ENCODE measurements at regions not wholly inside any gene's neighbourhood (a gene's known extent, or its start where the extent isn't known, plus 50 kb on each side); places are given as distances from the start of the nearest gene placed in this dataset.

- DNase-seq (ENCODE audit: low read depth) = peak; percentile 55
Observed at GRCh38 chr21:32134441-32135130, 144.3 kb downstream of the MIS18A start.

DNA sequence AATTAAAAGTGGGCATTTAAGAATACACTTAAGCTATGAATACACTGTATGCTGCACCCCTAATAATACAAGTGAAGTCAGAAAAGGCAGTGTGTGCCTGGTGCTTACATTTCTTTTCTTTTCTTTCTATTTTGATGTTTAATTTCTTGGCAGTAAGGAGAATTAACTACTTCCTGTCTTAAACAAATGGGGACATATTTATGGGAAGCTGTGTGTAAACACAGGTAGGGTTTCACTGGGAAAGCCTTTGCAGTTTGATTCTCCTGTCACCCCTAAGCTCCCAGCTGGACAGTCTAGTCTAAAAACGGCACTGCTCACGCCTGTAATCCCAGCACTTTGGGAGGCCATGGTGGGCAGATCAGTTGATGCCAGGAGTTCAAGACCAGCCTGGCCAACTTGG, 146.0 kb downstream of the MIS18A start:
- DNase-seq (ENCODE audit: low read depth) = no peak

GRCh38 chr21:32132409-32132808, 146.4 kb downstream of the MIS18A start:
- DNase-seq (ENCODE audit: low read depth) = no peak

- DNase-seq (ENCODE audit: low read depth) = peak; percentile 72
Observed at GRCh38 chr21:32131960-32132359, 146.9 kb downstream of the MIS18A start.

DNA sequence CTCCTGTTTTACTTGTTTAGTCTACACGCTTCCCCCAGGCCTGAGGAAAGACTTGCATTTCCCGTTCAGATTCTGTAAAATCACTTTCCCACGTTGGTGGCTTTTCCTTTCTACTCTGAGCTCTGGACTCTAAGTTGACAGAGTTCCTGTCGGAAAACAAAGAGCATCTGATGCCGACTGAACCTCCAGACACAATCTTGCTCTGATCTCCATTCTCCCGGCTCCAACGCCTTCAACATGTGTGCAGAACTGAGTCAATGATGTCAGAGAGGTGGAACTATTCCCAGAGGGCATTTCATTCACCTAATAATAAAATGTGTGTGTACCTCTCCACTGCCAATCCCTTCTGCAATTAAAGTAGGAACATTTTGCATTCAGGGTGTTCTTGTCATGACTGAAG, 147.7 kb downstream of the MIS18A start:
- DNase-seq (ENCODE audit: low read depth) = no peak

DNA sequence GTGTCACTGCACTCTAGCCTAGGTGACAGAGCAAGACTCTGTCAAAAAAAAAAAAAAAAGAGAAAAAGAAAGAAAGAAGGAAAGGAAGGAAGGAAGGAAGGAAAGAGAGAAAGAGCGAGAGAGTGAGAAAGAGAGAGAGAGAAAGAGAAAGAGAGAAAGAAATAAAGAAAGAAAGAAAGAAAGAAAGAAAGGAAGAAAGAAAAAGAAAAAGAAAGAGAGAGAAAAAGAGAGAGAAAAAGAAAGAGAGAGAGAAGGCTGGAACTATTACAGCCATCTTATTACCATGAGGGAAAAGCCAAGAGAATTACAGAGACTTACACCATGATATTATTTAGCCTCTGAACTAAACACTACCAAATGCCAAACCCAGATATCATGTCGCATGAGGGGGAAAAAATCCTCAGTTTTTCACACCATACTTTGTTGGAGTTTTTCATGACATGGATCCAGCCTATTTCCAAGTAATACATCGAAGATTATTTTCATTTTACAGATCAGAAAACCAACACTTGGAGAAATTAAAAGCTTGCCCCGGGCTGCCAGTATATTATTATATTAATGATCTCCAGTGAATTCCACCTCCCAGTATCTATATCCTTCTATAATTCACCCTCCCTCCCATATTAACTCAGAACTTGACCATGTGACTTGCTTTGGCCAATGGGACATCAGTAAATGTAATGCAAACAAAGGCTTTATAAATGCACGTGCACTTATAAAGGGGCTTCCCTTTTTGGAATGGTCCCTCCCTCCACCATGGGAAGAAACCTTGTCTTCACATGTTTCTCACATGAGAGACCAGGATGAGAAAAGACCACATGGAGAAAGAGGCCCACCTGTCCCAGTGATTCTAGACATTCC, 148.6 kb downstream of the MIS18A start:
- no peak for DNase-seq (ENCODE audit: low read depth)

DNA sequence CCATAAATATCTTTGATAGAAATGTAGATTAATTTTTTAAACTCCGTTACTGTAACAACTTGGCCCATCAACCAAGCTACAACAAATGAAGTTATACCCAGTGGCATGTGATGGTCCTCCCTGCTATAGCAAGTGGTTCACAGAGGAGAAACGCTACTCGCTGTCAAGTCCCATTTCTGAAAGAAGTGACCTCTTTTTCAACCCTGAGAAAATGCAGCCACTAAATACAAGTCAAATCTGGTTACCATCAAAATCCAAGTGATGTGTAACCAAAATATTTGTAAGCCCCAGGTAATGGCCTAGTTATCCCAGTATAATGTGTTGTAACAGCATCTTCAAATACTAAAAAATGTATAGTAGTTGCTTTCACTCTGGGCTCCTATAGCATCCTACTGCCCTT, 151.8 kb downstream of the MIS18A start:
- DNase-seq (ENCODE audit: low read depth) = no peak

DNA sequence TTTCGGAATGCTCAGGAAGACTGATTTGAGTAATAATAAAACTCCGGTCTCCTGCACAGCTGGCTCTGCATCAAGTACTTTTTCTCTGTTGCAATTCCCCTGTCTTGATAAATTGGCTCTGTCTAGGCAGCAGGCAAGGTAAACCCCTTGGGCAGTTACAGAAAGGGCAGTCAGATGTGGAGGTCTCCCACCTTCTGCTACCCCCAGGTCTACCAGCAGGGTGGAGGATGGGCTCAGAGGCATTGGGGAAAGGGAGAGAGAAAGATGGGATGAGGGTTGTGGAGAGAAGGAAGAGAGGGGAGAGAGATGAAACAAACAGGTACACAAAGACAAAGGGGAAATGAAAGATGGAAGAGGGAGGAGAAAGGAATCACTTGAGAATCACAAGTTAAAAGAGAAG, 156.8 kb downstream of the MIS18A start:
- no peak for DNase-seq (ENCODE audit: low read depth)

DNA sequence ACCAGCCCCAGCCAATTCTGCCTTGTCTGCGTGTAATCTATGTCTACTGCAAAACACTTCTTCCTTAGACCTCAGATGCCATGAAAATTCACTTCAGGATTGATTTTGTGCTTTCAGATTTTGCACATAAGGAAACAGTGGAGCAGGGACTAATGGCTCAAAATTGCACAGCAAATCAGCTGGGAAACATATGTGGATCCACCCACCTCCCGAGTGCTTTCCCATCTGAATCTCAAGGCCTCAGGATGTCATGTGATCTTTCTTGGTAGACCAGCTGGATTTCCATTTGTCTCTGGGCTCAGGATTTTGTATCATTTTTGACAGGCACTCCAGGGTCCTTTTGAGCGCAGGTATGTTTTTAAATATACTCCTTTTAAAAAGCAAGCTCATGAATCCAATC, 158.6 kb downstream of the MIS18A start:
- DNase-seq (ENCODE audit: low read depth) = peak; percentile 40

- no peak for DNase-seq (ENCODE audit: low read depth)
Observed at GRCh38 chr21:32119811-32120210, 159.0 kb downstream of the MIS18A start.

DNA sequence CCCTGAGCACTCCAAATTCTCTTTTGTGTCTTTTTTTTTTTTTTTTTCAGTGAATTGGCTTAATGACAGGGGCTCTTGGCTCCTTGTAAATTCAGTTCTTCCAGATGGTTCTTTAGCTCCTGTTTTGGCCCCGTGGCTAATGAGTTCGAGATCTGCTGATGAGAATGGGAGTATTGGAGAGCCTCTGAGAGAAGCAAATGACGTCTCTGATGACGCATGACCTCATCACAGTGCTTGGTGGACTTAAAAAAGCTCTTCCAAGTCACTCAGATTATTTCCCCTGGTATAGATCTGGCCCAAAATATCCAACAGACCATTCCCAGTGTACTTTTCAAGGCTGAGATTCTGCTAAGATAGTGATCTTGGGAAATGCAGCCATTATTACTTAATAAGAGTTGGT, 159.5 kb downstream of the MIS18A start:
- no peak for DNase-seq (ENCODE audit: low read depth)

DNA sequence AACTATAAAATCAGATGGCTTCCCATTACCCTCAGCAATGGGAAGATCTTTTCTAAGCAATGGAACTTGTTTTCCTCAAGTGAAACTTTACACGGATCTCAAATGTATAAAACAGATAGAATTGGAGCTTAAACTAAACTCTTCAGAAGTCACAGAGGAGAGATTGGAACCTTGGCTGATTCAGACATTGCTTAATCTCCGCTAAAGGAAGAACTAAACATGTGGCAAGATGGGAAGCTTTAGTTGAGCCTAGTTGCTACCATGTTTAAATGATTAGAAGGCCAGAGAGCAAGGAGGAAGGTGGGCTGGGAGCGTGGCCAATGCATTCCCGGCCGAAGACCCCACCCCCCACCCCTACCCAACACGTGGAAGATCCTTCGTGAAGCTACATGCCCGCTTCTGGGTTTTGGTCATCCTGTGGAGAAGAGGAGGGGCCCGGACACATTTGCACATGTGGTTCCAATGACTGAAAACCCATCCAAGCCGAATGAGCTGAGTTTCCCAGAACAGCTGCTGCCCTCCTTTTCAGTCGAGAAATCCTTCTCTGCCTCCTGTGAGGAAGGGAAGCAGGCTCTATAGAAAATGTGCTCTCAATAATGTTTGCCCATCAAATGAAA, 164.3 kb downstream of the MIS18A start:
- peak; percentile 45 for DNase-seq (ENCODE audit: low read depth)

- DNase-seq (ENCODE audit: low read depth) = no peak
Observed at GRCh38 chr21:32113486-32113885, 165.4 kb downstream of the MIS18A start.

DNA sequence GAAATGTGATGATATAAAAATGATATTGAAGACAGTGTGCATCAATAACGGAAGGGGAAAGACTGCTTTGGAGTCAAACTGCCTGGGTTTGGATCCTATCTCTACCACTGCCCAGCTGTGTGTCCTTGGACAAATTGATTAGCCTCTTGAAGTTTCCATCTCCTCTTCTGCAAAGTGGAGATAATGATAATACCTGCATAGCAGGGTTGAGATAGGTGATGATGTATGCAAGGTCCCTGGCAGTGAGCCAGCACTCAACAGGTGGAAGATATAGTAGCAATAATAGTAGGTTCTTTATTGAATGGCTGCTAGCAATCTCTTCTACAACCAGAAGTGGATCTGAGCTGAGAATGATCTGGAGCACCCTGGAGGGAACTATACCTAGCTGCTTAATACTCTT, 166.7 kb downstream of the MIS18A start:
- DNase-seq (ENCODE audit: low read depth) = no peak

- DNase-seq (ENCODE audit: low read depth) = no peak
Observed at GRCh38 chr21:32108566-32108965, 170.3 kb downstream of the MIS18A start.

- DNase-seq (ENCODE audit: low read depth) = no peak
Observed at GRCh38 chr21:32103361-32103760, 175.5 kb downstream of the MIS18A start.

GRCh38 chr21:32102426-32102825, 176.4 kb downstream of the MIS18A start:
- DNase-seq (ENCODE audit: low read depth) = peak; percentile 53

DNA sequence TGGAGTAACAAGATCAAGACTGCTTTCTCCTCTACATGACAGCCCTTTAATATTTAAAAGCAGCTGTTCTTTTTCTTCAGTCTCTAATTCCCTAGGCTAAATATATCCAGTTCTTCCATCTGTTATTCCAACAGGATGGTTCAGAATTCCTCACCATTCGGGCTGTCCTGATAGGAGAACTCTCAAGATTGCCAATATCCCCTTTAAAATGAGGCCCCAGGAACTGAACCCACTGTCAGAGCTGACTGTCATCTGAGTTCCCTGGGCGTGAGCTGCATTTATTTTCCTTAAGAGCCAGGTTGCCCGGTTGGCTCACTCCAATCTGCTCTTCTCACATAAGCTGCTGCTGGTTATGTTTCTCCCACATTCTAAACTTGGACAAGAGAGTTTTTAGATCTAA, 177.6 kb downstream of the MIS18A start:
- DNase-seq (ENCODE audit: low read depth) = no peak

GRCh38 chr21:32100423-32100822, 178.4 kb downstream of the MIS18A start:
- no peak for DNase-seq (ENCODE audit: low read depth)

- DNase-seq (ENCODE audit: low read depth) = no peak
Observed at GRCh38 chr21:32099812-32100416, 178.9 kb downstream of the MIS18A start.

DNA sequence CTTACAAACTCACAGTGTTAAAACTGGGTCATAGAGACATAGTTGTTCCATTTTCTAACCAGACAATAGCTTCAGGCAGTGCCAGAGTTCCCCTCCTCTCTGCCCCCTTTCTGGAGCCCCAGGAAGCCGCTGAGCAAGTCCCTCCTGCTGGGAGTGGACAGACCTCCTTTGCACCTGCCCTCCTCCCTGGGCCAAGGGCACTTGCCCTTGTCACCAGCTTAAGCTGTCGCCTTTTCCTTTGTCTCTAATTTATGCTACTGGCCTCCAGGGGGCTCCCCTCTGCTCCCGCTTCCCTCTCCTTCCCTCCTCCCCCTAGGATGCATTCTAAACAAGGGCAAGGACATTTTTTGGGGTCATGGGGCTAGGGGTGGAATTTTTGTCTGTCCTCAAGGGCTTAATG, 182.4 kb downstream of the MIS18A start:
- DNase-seq (ENCODE audit: low read depth) = peak; percentile 9

DNA sequence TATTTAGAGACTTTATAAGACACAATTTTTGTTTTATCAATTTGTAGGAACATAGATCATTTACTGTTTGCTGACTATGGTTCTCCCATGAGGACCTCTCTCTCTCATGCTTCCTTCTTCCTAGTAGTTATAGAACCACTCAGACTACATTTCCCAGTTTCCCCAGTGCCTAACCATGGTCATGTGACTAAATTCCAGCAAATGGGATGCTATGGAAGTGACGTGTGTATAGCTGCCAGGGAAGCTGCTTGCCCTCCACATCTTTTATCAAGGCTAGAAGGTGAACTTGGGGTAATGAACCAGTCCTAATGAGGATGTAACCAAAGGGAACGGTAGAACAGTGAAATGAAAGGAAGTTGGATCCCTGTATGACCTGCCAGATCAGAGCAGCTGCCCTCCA, 184.0 kb downstream of the MIS18A start:
- DNase-seq (ENCODE audit: low read depth) = peak; percentile 38
